GM10266 (cell line): ENCODE measurements at regions not wholly inside any gene's neighbourhood (a gene's known extent, or its start where the extent isn't known, plus 50 kb on each side); places are given as distances from the start of the nearest gene placed in this dataset.
"Not testable (repeated sequence)": the region's sequence is repeated elsewhere in the genome, so short reads cannot be mapped to it uniquely, and the experiment has no call there.

ENCODE experiments used
- DNase-seq: peaks from one replicate; pipeline ENCODE4 v3.0.0; 2012; ENCODE audit errors: extremely low spot score
- TF ChIP-seq, protein P1 (sequence below): IDR thresholded peaks from 2 replicates; pipeline ENCODE4 v1.5.1; 2012; ENCODE audit warnings: mild to moderate bottlenecking, low read depth; ENCODE audit not compliant: control insufficient read depth, insufficient read depth; ENCODE audit errors: missing control alignments

DNA sequence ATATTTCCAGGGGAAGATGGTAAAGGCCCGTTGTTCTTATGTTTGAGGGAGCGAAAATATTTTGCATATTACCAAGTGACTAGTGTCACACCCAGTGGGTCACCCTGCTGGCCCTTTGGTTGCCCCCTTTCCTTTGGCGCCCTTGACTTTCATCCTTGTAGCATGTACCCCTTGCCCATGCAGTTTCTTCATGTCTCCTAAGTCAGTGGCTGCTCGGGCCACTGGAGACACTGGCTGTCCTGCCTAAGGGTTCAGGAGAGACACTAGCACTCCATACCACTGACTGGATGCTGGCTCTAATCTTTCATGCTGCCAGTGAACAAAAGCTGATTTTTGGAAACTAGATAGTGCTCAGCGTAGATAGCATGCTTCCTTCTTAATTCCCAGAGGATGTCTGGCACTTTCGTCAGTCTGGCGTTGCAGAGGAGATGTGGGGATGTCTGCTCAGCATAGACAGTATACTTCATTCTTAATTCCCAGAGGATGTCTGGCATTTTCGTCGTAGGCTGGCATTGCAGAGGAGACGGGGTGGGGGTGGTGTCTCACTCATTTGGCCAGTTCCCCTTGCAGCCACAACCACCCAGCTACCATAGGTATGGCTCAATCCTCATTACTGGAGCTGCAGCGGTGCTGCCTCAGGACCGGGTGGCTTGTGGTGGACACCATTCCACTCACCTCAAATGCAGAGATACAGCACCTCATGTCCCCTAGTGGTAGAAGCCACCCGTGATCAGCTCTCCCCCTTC is 770.9 kb upstream of the TPTE start:
- no peak for DNase-seq
- TF ChIP-seq, protein P1, sequence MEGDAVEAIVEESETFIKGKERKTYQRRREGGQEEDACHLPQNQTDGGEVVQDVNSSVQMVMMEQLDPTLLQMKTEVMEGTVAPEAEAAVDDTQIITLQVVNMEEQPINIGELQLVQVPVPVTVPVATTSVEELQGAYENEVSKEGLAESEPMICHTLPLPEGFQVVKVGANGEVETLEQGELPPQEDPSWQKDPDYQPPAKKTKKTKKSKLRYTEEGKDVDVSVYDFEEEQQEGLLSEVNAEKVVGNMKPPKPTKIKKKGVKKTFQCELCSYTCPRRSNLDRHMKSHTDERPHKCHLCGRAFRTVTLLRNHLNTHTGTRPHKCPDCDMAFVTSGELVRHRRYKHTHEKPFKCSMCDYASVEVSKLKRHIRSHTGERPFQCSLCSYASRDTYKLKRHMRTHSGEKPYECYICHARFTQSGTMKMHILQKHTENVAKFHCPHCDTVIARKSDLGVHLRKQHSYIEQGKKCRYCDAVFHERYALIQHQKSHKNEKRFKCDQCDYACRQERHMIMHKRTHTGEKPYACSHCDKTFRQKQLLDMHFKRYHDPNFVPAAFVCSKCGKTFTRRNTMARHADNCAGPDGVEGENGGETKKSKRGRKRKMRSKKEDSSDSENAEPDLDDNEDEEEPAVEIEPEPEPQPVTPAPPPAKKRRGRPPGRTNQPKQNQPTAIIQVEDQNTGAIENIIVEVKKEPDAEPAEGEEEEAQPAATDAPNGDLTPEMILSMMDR, result no peak

DNA sequence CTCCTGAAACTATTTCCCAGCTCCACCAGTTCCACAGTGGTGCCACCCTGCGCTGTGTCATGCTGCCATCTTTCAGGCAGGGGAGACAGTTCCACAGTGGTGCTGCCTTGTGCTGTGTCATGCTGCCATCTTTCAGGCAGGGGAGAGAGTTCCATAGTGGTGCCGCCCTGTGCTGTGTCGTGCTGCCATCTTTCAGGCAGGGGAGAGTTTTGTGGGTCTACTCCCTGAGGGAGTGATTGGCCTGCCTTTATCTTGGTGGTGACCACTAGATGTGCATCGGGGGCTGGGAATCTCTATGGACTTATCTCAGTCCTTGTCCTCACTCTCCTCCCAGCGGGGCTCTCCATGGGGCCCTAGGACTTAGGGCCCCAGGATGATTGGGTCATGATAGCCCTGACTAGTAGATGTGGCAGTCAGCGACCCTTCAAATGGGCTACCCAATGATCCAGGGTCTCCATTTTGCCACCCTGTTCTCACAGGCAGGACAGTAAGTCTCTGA is 770.2 kb upstream of the TPTE start:
- not testable (repeated sequence) for DNase-seq

DNA sequence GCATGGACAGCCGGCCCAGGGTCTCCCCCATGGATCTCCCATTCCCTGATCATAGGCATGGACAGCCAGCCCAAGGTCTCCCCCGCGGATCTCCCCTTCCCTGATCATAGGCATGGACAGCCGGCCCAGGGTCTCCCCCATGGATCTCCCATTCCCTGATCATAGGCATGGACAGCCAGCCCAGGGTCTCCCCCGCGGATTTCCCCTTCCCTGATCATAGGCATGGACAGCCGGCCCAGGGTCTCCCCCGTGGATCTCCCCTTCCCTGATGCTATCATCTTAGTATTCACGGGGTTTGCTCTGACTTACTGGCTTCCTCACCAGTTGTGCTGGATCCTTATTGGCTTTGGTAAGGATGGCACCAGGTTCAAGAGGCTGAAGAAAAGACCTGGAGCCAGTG is 769.4 kb upstream of the TPTE start:
- DNase-seq, result not testable (repeated sequence)

DNA sequence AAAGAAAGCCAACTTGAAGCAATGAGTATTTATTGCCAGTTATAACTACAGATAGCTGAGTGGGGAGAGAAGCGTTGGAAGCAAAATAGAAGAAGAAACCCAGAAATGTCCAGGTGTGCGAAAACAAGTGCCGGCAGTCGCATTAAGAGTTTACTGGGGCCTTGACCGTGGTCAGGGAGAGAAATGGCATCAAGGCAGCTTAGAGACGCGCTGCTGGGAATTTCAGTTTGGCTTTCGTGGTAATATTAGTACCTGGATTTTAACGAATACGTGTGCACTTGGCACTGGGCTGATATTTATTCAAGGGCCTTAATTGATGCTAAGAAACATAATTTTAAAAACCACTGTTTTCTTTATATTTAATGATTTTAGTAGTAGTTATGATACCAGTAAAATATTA is 767.9 kb upstream of the TPTE start:
- not testable (repeated sequence) for DNase-seq

DNA sequence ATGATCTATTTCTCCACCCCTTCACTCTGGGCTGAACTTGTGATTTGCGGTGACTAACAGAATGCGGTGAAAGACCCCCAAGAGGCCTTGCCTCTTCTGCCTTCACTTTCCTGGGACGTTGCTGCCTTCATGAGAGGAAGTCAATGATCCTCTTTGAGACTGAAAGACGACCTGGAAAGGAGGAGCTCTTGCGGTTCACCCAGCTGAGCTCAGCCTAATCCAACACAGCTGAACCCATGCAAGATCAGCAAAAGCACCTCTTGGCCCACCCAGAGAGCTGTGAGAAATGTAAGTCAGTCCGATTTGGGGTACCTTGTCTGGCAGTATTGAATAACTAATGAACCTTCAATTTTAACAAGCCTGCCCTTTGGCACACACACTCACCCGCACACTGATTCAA is 767.4 kb upstream of the TPTE start:
- no peak for DNase-seq
- TF ChIP-seq, protein P1, result no peak

DNA sequence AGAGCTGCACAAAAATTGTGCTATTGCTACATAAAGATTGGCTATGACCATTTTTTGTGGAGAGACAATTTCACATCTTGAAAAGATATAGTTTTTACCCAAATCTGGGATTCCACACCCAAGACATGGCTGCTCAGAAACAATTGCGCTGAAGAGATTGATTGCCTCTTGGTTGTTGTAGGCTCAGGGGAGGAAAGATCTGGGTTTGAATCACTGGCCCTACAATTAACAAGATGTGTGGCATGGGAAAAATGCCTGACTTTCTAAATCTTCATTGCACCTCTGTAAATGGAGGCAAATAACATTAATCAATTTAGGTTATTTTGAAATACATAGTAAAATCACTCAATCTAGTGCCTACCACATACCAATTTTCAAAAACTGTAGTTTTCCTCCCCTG is 766.9 kb upstream of the TPTE start:
- DNase-seq, result not testable (repeated sequence)

DNA sequence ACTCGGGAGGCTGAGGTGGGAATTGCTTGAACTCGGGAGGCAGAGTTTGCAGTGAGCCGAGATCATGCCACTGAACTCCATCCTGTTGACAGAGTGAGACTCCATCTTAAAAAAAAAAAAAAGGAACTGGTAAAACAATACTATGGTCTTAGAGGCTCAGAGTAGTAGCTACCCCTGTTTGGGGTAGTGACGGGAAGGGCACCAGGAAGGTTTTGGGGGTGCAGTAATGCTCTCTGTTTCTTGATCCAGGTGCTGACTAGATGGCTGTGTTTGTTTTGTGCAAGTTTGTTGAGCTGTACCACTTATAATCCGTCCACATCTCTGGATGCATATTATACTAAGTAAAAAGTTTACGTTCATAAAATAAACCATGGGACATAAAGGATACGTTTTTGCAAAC is 765.8 kb upstream of the TPTE start:
- no peak for DNase-seq
- TF ChIP-seq, protein P1, result no peak

DNA sequence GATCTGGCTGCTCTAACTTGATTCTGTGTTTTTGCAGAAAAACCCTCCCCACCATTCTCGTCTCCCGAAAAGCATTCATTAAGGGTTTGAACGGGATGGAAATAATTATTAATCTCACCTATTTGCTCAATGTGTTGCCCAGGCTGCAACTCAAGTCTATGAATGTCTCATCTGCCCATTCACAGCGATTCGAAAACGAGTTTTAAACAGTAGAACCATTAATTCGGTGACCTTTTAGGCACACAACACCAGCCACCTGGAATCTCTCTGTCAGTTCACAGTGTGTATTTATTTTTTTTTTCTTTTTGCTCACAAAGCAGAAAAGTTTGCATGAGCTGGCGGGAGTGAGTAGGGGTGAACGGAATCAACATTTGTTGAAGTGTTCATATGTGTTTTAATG is 764.7 kb upstream of the TPTE start:
- DNase-seq, result no peak
- TF ChIP-seq, protein P1, result no peak

DNA sequence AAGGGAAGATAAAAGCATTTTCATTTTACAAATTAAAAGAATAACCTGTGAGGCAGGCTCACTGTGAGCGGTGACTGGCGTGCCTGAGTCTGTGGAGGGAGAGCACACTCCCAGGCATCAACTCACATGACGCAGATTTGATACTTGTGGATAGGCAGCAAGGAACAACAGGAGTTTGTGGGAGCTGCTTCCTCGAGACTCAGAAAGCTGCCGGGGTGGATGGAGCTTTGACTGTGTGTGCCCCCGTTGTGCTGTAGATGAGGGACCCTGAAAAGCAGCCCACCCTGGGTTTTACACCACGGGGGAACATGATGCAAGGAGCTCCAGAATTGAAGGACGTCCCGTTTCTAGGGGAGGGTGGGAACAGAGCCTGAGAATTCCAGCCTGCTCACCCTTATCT is 764.3 kb upstream of the TPTE start:
- DNase-seq, result not testable (repeated sequence)

DNA sequence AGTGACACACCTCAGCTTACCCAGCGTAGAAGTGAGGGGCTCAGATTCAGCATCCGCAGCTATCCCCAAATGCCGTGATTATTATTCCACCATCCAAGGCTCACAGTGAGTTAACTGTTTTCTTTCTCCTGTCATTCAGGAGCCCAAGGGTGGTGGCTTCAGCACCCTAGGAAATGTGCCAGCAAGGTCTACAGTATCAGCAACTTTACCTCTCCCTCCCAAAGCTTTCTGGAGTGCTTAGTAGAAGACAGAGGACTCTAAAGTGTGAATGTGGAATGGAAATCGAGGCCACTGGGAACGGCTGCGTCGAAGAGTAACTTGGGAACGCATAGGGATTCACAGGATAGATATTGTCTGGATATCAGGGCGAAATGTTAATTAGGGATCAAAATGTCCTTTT is 763.8 kb upstream of the TPTE start:
- DNase-seq, result not testable (repeated sequence)

DNA sequence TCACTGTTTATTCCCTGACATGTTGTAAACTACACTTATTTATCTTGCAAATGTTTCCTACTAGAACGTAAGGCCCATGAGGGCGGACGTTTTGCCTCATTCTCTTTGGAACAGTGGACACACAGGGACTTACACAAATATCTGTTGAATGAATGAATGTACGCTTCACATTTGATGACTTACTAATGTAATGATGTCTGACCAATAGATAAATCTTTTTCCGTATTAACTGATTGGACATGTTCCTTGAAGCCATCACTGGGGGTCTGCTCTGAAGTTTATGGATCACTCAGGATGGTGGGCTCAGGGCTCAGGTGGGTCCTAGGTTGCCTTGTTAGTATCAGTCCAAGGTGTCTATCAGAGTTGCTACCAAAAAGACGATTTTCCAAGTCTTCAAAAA is 763.2 kb upstream of the TPTE start:
- TF ChIP-seq, protein P1, result no peak
- no peak for DNase-seq
